OCI-LY1 (cell line): ENCODE measurements at regions not wholly inside any gene's neighbourhood (a gene's known extent, or its start where the extent isn't known, plus 50 kb on each side); places are given as distances from the start of the nearest gene placed in this dataset.

ENCODE experiments used
- H2AFZ ChIP-seq: fragments of 200-600 bp; sonication (generic), shearing (Covaris generic); 2 replicates; pipeline ENCODE4 v1.6.0; 2014; ENCODE audit warnings: antibody characterized with exemption, mild to moderate bottlenecking, low read length
- H3F3A ChIP-seq: fragments of 200-600 bp; sonication (generic), shearing (Covaris generic); 2 replicates; pipeline ENCODE4 v1.6.0; 2014; ENCODE audit warnings: mild to moderate bottlenecking, antibody characterized with exemption, low read length, moderate library complexity; ENCODE audit not compliant: insufficient read depth
- H3K27ac ChIP-seq: fragments of 200-600 bp; sonication (generic); 2 replicates; pipeline ENCODE4 v1.5.1; 2014; ENCODE audit warnings: low read length, mixed run types, mild to moderate bottlenecking, low read depth; ENCODE audit not compliant: poor library complexity, severe bottlenecking
- H3K27me3 ChIP-seq: fragments of 200-600 bp; sonication (generic); 2 replicates; pipeline ENCODE4 v1.6.0; 2014; ENCODE audit warnings: antibody characterized with exemption, mild to moderate bottlenecking, low read length, moderate library complexity; ENCODE audit not compliant: insufficient read depth
- H3K36me3 ChIP-seq: fragments of 200-600 bp; sonication (generic); 2 replicates; pipeline ENCODE4 v1.6.1; 2014; ENCODE audit warnings: mild to moderate bottlenecking, antibody characterized with exemption, low read length, moderate library complexity, mixed read lengths; ENCODE audit not compliant: insufficient read depth
- H3K4me1 ChIP-seq: fragments of 200-600 bp; sonication (generic); 2 replicates; pipeline ENCODE4 v1.5.1; 2014; ENCODE audit warnings: mild to moderate bottlenecking, low read length, moderate library complexity; ENCODE audit not compliant: insufficient read depth, severe bottlenecking
- H3K4me2 ChIP-seq: fragments of 200-600 bp; sonication (generic), shearing (Covaris generic); 2 replicates; pipeline ENCODE4 v1.6.1; 2014; ENCODE audit warnings: low read length
- H3K4me3 ChIP-seq: fragments of 200-600 bp; sonication (generic); 2 replicates; pipeline ENCODE4 v1.5.1; 2014; ENCODE audit warnings: low read length, low read depth, mild to moderate bottlenecking, mixed read lengths; ENCODE audit not compliant: poor library complexity, severe bottlenecking
- H3K79me2 ChIP-seq: fragments of 200-600 bp; shearing (Covaris generic); 2 replicates; pipeline ENCODE4 v1.6.1; 2016; ENCODE audit warnings: mixed run types, low read length, mixed read lengths; ENCODE audit not compliant: insufficient read depth
- H3K9ac ChIP-seq: fragments of 200-600 bp; sonication (generic), shearing (Covaris generic); 2 replicates; pipeline ENCODE4 v1.6.1; 2014; ENCODE audit warnings: mild to moderate bottlenecking, low read length, mixed read lengths
- H3K9me2 ChIP-seq: fragments of 200-600 bp; sonication (generic), shearing (Covaris generic); 2 replicates; pipeline ENCODE4 v1.6.1; 2014; ENCODE audit warnings: low read depth, mild to moderate bottlenecking, low read length, mixed read lengths
- H3K9me3 ChIP-seq: fragments of 200-600 bp; shearing (Covaris generic); 2 replicates; pipeline ENCODE4 v1.6.1; 2014; ENCODE audit warnings: low read length, mixed read lengths
- H4K20me1 ChIP-seq: fragments of 200-600 bp; sonication (generic), shearing (Covaris generic); 2 replicates; pipeline ENCODE4 v1.6.0; 2016; ENCODE audit warnings: mild to moderate bottlenecking, low read length; ENCODE audit not compliant: insufficient read depth
- EZH2 ChIP-seq: fragments of 200-600 bp; sonication (generic), shearing (Covaris generic); IDR thresholded peaks from 2 replicates; pipeline ENCODE4 v1.8.0; 2017; ENCODE audit warnings: borderline replicate concordance, mixed run types, mild to moderate bottlenecking, antibody characterized with exemption, low read length, moderate library complexity, mixed read lengths
- TF ChIP-seq, protein P1 (sequence below): fragments of 200-600 bp; sonication (generic), shearing (Covaris generic); IDR thresholded peaks from 2 replicates; pipeline ENCODE4 v1.5.1; 2017; ENCODE audit warnings: mild to moderate bottlenecking, antibody characterized with exemption, low read length, moderate library complexity, mixed read lengths

DNA sequence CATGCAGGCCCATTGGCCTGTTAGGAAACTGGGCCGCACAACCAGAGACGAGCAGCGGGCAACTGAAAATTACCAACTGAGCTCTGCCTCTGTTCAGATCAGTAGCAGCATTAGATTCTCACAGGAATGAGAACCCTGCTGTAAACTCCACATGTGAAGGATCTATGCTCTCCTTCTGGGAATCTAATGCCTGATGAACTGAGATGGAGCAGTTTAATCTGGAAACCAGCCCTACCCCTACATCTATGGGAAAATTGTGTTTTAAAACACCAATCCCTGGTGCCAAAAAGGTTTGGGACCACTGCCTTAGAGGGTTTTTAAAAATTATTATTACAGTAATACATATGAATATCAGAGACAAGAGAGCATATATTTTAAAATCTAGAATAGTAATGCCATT, 1144.5 kb downstream of the FSCB start:
- H3K4me1 ChIP-seq, result no peaks in the 10 kb centered on the region
- H4K20me1 ChIP-seq, result no peaks in the 10 kb centered on the region
- no peak overlapping the region for H3K4me2 ChIP-seq
- no peak overlapping the region for H3K27ac ChIP-seq
- no peak overlapping the region for H2AFZ ChIP-seq
- H3F3A ChIP-seq, result no peaks in the 10 kb centered on the region
- TF ChIP-seq, protein P1, sequence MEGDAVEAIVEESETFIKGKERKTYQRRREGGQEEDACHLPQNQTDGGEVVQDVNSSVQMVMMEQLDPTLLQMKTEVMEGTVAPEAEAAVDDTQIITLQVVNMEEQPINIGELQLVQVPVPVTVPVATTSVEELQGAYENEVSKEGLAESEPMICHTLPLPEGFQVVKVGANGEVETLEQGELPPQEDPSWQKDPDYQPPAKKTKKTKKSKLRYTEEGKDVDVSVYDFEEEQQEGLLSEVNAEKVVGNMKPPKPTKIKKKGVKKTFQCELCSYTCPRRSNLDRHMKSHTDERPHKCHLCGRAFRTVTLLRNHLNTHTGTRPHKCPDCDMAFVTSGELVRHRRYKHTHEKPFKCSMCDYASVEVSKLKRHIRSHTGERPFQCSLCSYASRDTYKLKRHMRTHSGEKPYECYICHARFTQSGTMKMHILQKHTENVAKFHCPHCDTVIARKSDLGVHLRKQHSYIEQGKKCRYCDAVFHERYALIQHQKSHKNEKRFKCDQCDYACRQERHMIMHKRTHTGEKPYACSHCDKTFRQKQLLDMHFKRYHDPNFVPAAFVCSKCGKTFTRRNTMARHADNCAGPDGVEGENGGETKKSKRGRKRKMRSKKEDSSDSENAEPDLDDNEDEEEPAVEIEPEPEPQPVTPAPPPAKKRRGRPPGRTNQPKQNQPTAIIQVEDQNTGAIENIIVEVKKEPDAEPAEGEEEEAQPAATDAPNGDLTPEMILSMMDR, result no peak
- no peak for TF ChIP-seq EZH2
- H3K9me3 ChIP-seq, result no peaks in the 10 kb centered on the region
- no peaks in the 10 kb centered on the region for H3K9me2 ChIP-seq
- H3K36me3 ChIP-seq, result no peaks in the 10 kb centered on the region
- H3K4me3 ChIP-seq, result no peak overlapping the region
- H3K79me2 ChIP-seq, result no peaks in the 10 kb centered on the region
- no peaks in the 10 kb centered on the region for H3K27me3 ChIP-seq
- no peak overlapping the region for H3K9ac ChIP-seq

GRCh38 chr14:43361751-43362150, 1145.3 kb downstream of the FSCB start:
- Histone ChIP-seq H3K27ac (no peak overlapping the region), H3K36me3 (no peaks in the 10 kb centered on the region), H3K9ac (no peak overlapping the region), H3K79me2 (no peaks in the 10 kb centered on the region), H4K20me1 (no peaks in the 10 kb centered on the region), H3K9me2 (no peaks in the 10 kb centered on the region), H3K4me1 (no peaks in the 10 kb centered on the region), H3K4me3 (no peak overlapping the region), H3K9me3 (no peaks in the 10 kb centered on the region), H3K27me3 (no peaks in the 10 kb centered on the region), H3F3A (no peaks in the 10 kb centered on the region), H2AFZ (no peak overlapping the region), H3K4me2 (no peak overlapping the region)
- no peak for TF ChIP-seq EZH2
- TF ChIP-seq, protein P1, result no peak

- Histone ChIP-seq H3F3A (no peaks in the 10 kb centered on the region), H3K9ac (no peak overlapping the region), H3K36me3 (no peaks in the 10 kb centered on the region), H3K27ac (no peak overlapping the region), H2AFZ (no peak overlapping the region), H4K20me1 (no peaks in the 10 kb centered on the region), H3K4me1 (no peaks in the 10 kb centered on the region), H3K4me2 (no peak overlapping the region), H3K79me2 (no peaks in the 10 kb centered on the region), H3K9me3 (no peaks in the 10 kb centered on the region), H3K9me2 (no peaks in the 10 kb centered on the region; the same call in 1 of the 2 replicates), H3K4me3 (no peak overlapping the region), H3K27me3 (no peaks in the 10 kb centered on the region)
- no peak for TF ChIP-seq EZH2
- TF ChIP-seq, protein P1, result no peak
Observed at GRCh38 chr14:43360239-43360638, 1146.8 kb downstream of the FSCB start.
